H1 (cell line): ENCODE measurements at regions not wholly inside any gene's neighbourhood (a gene's known extent, or its start where the extent isn't known, plus 50 kb on each side); places are given as distances from the start of the nearest gene placed in this dataset.

Source experiments
- CTCF ChIA-PET: fragments of 300-600 bp; sonication (Branson Sonifier 250); formaldehyde crosslinking; loops from one replicate; lab custom pipeline; 2021; ENCODE audit not compliant: partially characterized antibody; lab: Charles Lee
- POLR2A ChIA-PET: fragments of 300-600 bp; sonication (Branson Sonifier 250); formaldehyde crosslinking; loops from one replicate; lab custom pipeline; 2021; ENCODE audit warnings: inconsistent platforms; ENCODE audit not compliant: partially characterized antibody; lab: Charles Lee
- DNase-seq, 2 experiments: peaks; one replicate each; pipeline versions ENCODE4 v3.0.0 to v3.0.0-alpha.2; 2010 to 2022; ENCODE audit warnings: low spot score in 2 of 2, low read depth in 1 of 2, mixed read lengths in 1 of 2
- FAIRE-seq: peaks from 2 replicates; lab custom pipeline; 2011; peaks lifted over from hg19 to GRCh38; lab: Jason Lieb, UNC
- H2AFZ ChIP-seq: 2 replicates; pipeline ENCODE4 v1.8.1; 2012; ENCODE audit warnings: low read length, inconsistent platforms
- H2AK5ac ChIP-seq: 2 replicates; pipeline ENCODE4 v1.6.1; 2013; ENCODE audit warnings: low read depth, low read length
- H2BK120ac ChIP-seq: replicated peaks from 2 replicates; pipeline ENCODE3; 2013; ENCODE audit warnings: low read depth, low read length, inconsistent platforms
- H2BK12ac ChIP-seq: 2 replicates; pipeline ENCODE4 v1.6.1; 2013; ENCODE audit warnings: low read depth, low read length
- H2BK15ac ChIP-seq: 2 replicates; pipeline ENCODE4 v1.6.1; 2013; ENCODE audit warnings: low read length
- H2BK20ac ChIP-seq: 2 replicates; pipeline ENCODE4 v1.6.1; 2013; ENCODE audit warnings: low read length
- H2BK5ac ChIP-seq: 2 replicates; pipeline ENCODE4 v1.6.1; 2013; ENCODE audit warnings: low read depth, low read length
- H3K14ac ChIP-seq: 2 replicates; pipeline ENCODE4 v1.6.1; 2013; ENCODE audit warnings: inconsistent platforms; ENCODE audit not compliant: insufficient read length
- H3K18ac ChIP-seq: 2 replicates; pipeline ENCODE4 v1.6.1; 2013; ENCODE audit warnings: low read length; ENCODE audit errors: extremely low read depth
- H3K23ac ChIP-seq: 2 replicates; pipeline ENCODE4 v1.6.1; 2013; ENCODE audit warnings: inconsistent platforms; ENCODE audit not compliant: insufficient read length
- H3K23me2 ChIP-seq: 2 replicates; pipeline ENCODE4 v1.6.1; 2013; ENCODE audit warnings: low read depth, low read length
- H3K27ac ChIP-seq: 2 replicates; pipeline ENCODE4 v1.6.1; 2011; ENCODE audit warnings: low read depth, low read length, inconsistent platforms
- H3K27me3 ChIP-seq, 4 experiments: replicated peaks in 1 of 4; 1 replicate in 1 of 4; 2 replicates in 3 of 4; pipeline versions ENCODE4 v1.6.1 to v1.8.1; 2011 to 2013; ENCODE audit warnings: low read length in 3 of 4, mild to moderate bottlenecking in 3 of 4, inconsistent platforms in 2 of 4, mixed read lengths in 2 of 4, moderate library complexity in 1 of 4; ENCODE audit not compliant: control insufficient read depth in 3 of 4, insufficient read depth in 3 of 4; ENCODE audit errors: extremely low read depth in 1 of 4
- H3K36me3 ChIP-seq, 4 experiments: 2 replicates each; pipeline versions ENCODE4 v1.6.1 to v1.8.1; 2011 to 2013; ENCODE audit warnings: mild to moderate bottlenecking in 4 of 4, low read length in 3 of 4, moderate library complexity in 2 of 4, control low read depth in 1 of 4, inconsistent platforms in 1 of 4; ENCODE audit not compliant: insufficient read depth in 4 of 4, control insufficient read depth in 2 of 4
- H3K4ac ChIP-seq: replicated peaks from 2 replicates; pipeline ENCODE3; 2013; ENCODE audit warnings: low read length, low read depth, mixed read lengths, inconsistent platforms; ENCODE audit not compliant: insufficient read length
- H3K4me1 ChIP-seq, 4 experiments: replicated peaks in 1 of 4; 1 replicate in 1 of 4; 2 replicates in 3 of 4; pipeline versions ENCODE4 v1.6.1 to v1.8.1; 2011 to 2013; ENCODE audit warnings: low read length in 3 of 4, inconsistent platforms in 2 of 4, mixed read lengths in 1 of 4; ENCODE audit not compliant: insufficient read depth in 4 of 4, control insufficient read depth in 3 of 4
- H3K4me2 ChIP-seq, 2 experiments: 2 replicates each; pipeline versions ENCODE4 v1.6.1 to v1.8.1; 2011 to 2013; ENCODE audit warnings: low read depth in 2 of 2, low read length in 2 of 2, control low read depth in 1 of 2, inconsistent platforms in 1 of 2, mild to moderate bottlenecking in 1 of 2; ENCODE audit not compliant: insufficient read depth in 1 of 2
- H3K4me3 ChIP-seq, 4 experiments: fragments of 200-600, 300-600 bp in 1 of 4; sonication (generic), shearing (Covaris generic), sonication (Bioruptor Twin) in 1 of 4; 2 replicates each; pipeline versions ENCODE4 v1.5.1 to v1.8.1; 2011 to 2016; ENCODE audit warnings: low read length in 4 of 4, low read depth in 3 of 4, control low read depth in 2 of 4, inconsistent platforms in 2 of 4, mild to moderate bottlenecking in 2 of 4, mixed read lengths in 1 of 4, moderate library complexity in 1 of 4; ENCODE audit not compliant: insufficient read depth in 2 of 4; ENCODE audit errors: extremely low read depth in 1 of 4
- H3K56ac ChIP-seq: replicated peaks from 2 replicates; pipeline ENCODE3; 2013; ENCODE audit warnings: low read depth, mild to moderate bottlenecking, mixed read lengths, low read length, inconsistent platforms; ENCODE audit not compliant: insufficient read length
- H3K79me1 ChIP-seq: 2 replicates; pipeline ENCODE4 v1.6.1; 2013; ENCODE audit warnings: low read depth, low read length, control low read depth
- H3K79me2 ChIP-seq, 2 experiments: 2 replicates each; pipeline versions ENCODE4 v1.6.1 to v1.8.1; 2012 to 2013; ENCODE audit warnings: low read length in 2 of 2, mild to moderate bottlenecking in 2 of 2, inconsistent platforms in 1 of 2; ENCODE audit not compliant: insufficient read depth in 2 of 2, control insufficient read depth in 1 of 2
- H3K9ac ChIP-seq, 4 experiments: replicated peaks in 1 of 4; 1 replicate in 1 of 4; 2 replicates in 3 of 4; pipeline versions ENCODE4 v1.6.1 to v1.8.1; 2011 to 2013; ENCODE audit warnings: low read depth in 3 of 4, low read length in 3 of 4, control low read depth in 2 of 4, mild to moderate bottlenecking in 2 of 4, moderate library complexity in 2 of 4, inconsistent platforms in 1 of 4; ENCODE audit errors: extremely low read depth in 1 of 4
- H3K9me3 ChIP-seq, 2 experiments: 2 replicates each; pipeline versions ENCODE4 v1.6.1 to v1.8.1; 2012 to 2013; ENCODE audit warnings: mild to moderate bottlenecking in 2 of 2, moderate library complexity in 2 of 2, control low read depth in 1 of 2, inconsistent platforms in 1 of 2, low read depth in 1 of 2, low read length in 1 of 2, mixed read lengths in 1 of 2; ENCODE audit not compliant: insufficient read depth in 2 of 2
- H4K20me1 ChIP-seq, 2 experiments: replicated peaks in 1 of 2; 2 replicates each; pipeline versions ENCODE3 to v1.8.1; 2011 to 2013; ENCODE audit warnings: inconsistent platforms in 2 of 2, low read length in 2 of 2, mild to moderate bottlenecking in 1 of 2; ENCODE audit not compliant: insufficient read depth in 2 of 2, control insufficient read depth in 1 of 2
- H4K5ac ChIP-seq: 2 replicates; pipeline ENCODE4 v1.6.1; 2013; ENCODE audit warnings: low read length, low read depth, mixed read lengths, inconsistent platforms; ENCODE audit not compliant: insufficient read length
- H4K8ac ChIP-seq: 2 replicates; pipeline ENCODE4 v1.8.0; 2013; ENCODE audit warnings: mild to moderate bottlenecking, moderate library complexity, low read length, inconsistent platforms; ENCODE audit not compliant: insufficient read depth; ENCODE audit errors: extremely low read depth
- H4K91ac ChIP-seq: replicated peaks from 2 replicates; pipeline ENCODE3; 2013; ENCODE audit warnings: low read length, mixed read lengths, inconsistent platforms; ENCODE audit not compliant: insufficient read length
- CBX5 ChIP-seq: fragments of 300-800, 300-1000 bp; sonication (generic); IDR thresholded peaks from 2 replicates; pipeline ENCODE4 v1.7.1; 2016; ENCODE audit warnings: antibody characterized with exemption, low read length, low read depth
- CHD1 ChIP-seq: IDR thresholded peaks from 2 replicates; pipeline ENCODE4 v1.6.1; 2012; ENCODE audit warnings: low read depth, low read length, improper control_type of control experiment
- CHD2 ChIP-seq: IDR thresholded peaks from 2 replicates; pipeline ENCODE4 v1.6.1; 2012; ENCODE audit warnings: low read length, improper control_type of control experiment
- EGR1 ChIP-seq: IDR thresholded peaks from 2 replicates; pipeline ENCODE4 v1.6.1; 2011; ENCODE audit warnings: low read depth, low read length, borderline replicate concordance
- MAFK ChIP-seq: IDR thresholded peaks from 2 replicates; pipeline ENCODE4 v1.6.1; 2012; ENCODE audit warnings: low read depth, mild to moderate bottlenecking, improper control_type of control experiment, low read length
- POU5F1 ChIP-seq: IDR thresholded peaks from 2 replicates; pipeline ENCODE4 v1.6.1; 2011; ENCODE audit warnings: low read depth, mild to moderate bottlenecking, low read length, moderate library complexity
- SP4 ChIP-seq: IDR thresholded peaks from 2 replicates; pipeline ENCODE4 v1.6.1; 2012; ENCODE audit warnings: low read length, inconsistent platforms
- TEAD4 ChIP-seq: IDR thresholded peaks from 2 replicates; pipeline ENCODE4 v1.6.1; 2012; ENCODE audit warnings: low read depth, low read length, inconsistent platforms, mixed read lengths
- USF2 ChIP-seq: IDR thresholded peaks from 2 replicates; pipeline ENCODE4 v1.6.1; 2011; ENCODE audit warnings: low read length, improper control_type of control experiment
- WGBS, 2 experiments: shearing (Covaris generic) in 1 of 2; methylation state at CpG; one replicate each; pipeline versions ENCODE4 v1.1.6 to v1.1.7; 2013 to 2015; ENCODE audit warnings: low lambda C conversion rate in 2 of 2, mixed read lengths in 2 of 2, inconsistent platforms in 1 of 2, low coverage in 1 of 2, missing lambda C conversion rate in 1 of 2; ENCODE audit not compliant: insufficient replicate concordance in 2 of 2, insufficient coverage in 1 of 2, insufficient read length in 1 of 2; ENCODE audit errors: extremely low coverage in 1 of 2, missing lambda C conversion rate in 1 of 2; 5-methylcytosine and 5-hydroxymethylcytosine counted together

GRCh38 chr5:56696900-56697299 lies 118.4 kb upstream of the MAP3K1 start:
- no peak overlapping the region for H2BK12ac ChIP-seq
- POLR2A ChIA-PET, result interaction anchor here (0.5 kb wide), 1 partner anchor 97 kb away, joined by 3 read pairs; no protein-coding TSS in a partner anchor
- CTCF ChIA-PET, result interaction anchor here (0.6 kb wide), 1 partner anchor 9 kb away, joined by 3 read pairs; no protein-coding TSS in a partner anchor

More at GRCh38 chr5:56696900-56697299, 118.4 kb upstream of the MAP3K1 start:
- Histone ChIP-seq H2BK5ac (no peak overlapping the region), H3K18ac (no peak overlapping the region), H2AFZ (no peak overlapping the region), H3K36me3 (no peaks in the 10 kb centered on the region), H2BK20ac (no peak overlapping the region), H3K4me1 (peaks cover 6 to 13% (median 9%) of the 10 kb centered on the region in 4 experiments; a peak in 4 of 7 replicates), H4K8ac (no peak overlapping the region), H3K79me2 (no peaks in the 10 kb centered on the region)
- 80% methylated on average over 1 of the region's 1 CpG; no CpG with 5 or more reads in 1 of the 2 experiments for WGBS, 2 experiments
- TF ChIP-seq MAFK (no peak), CHD2 (no peak), CBX5 (no peak), SP4 (no peak), CHD1 (no peak), EGR1 (no peak), POU5F1 (no peak), USF2 (no peak), TEAD4 (no peak)
- TF ChIP-seq, all 59 proteins: peak for 0
- no peaks in the 10 kb centered on the region for H3K27me3 ChIP-seq
- no peak overlapping the region for H3K56ac ChIP-seq
- FAIRE-seq (no peak), DNase-seq (no peak)
- H4K5ac ChIP-seq, result no peak overlapping the region
- H4K20me1 ChIP-seq, result no peaks in the 10 kb centered on the region
- H3K9me3 ChIP-seq, result no peaks in the 10 kb centered on the region
- no peak overlapping the region for H3K23ac ChIP-seq
- H2BK15ac ChIP-seq, result no peak overlapping the region
- no peak overlapping the region for H3K14ac ChIP-seq
- H3K4me3 ChIP-seq, result no peak overlapping the region
- no peak overlapping the region for H3K27ac ChIP-seq
- no peak overlapping the region for H3K4ac ChIP-seq
- H2AK5ac ChIP-seq, result no peak overlapping the region
- no peaks in the 10 kb centered on the region for H3K23me2 ChIP-seq
- H4K91ac ChIP-seq, result no peak overlapping the region
- H2BK120ac ChIP-seq, result no peak overlapping the region
- no peak overlapping the region for H3K9ac ChIP-seq
- no peak overlapping the region for H3K4me2 ChIP-seq
- H3K79me1 ChIP-seq, result no peaks in the 10 kb centered on the region
